ENCODE measurements at regions not wholly inside any gene's neighbourhood (a gene's known extent, or its start where the extent isn't known, plus 50 kb on each side); places are given as distances from the start of the nearest gene placed in this dataset.
"Not testable (repeated sequence)": the region's sequence is repeated elsewhere in the genome, so short reads cannot be mapped to it uniquely, and the experiment has no call there.

DNA sequence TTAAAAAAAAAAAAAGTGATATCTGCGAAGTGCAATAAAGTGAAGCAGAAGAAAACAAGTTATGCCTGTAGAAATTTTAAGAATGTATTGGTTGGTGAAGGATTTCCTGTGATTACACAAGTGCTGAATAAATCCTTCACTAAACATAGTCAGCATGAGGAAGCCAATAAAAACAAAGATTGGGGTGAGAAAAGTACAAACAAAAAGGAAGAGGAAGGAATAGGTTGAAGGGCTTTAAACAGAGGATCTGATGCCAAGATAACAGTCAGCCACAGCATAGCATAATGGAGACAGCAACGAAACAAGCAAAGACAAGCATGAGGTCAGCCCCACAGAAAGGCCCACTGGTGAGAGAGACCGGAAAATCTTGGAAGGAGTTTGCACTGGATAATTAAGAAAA, 372.2 kb downstream of the ADAM29 start:
- DNase-seq, result no peak

DNA sequence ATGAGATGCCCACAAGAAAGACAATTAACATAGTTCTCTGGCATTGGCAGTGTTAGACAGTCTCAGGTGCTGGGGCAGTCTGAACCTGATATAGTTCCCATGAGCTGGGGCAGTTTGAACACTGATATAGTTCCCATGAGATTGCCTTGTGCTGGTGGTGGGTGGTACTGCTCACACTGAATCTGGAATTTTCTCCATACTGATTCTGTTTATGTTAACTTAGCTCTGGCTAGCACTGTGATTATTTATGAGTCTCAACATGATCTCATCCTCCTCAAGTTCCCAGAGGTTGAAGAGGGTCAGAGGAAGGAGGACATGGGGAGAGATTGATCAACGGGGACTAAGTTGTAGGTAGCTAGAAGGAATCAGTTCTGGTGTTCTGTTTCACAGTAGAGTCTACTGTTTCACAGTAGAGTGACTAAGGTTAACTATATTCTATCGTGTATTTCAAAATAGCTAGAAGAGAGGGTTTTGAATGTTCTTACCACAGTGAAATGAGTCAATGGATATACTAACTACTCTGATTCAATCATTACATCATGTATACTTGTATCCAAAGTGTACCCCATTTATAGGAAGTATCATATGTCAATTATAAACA, 379.9 kb downstream of the ADAM29 start:
- DNase-seq, result no peak

DNA sequence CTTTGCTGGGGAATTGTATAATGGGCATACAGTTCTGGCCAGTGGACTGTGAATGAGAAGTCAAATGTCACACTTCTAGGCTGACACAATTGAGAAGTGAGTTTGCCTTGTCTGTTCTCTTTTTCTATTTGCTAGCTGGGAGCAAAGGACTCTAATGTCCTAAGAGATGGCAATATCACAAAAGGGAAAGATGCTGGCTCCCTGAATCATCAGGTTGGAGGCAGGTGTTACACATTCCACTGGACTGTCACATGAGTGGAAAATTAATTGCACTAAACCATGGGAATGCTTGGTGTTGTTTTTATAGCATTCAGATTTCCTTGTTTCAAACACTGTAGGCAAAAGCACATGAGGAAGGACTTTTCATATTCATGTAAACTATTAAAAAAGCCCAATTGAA, 388.3 kb downstream of the ADAM29 start:
- no peak for DNase-seq

DNA sequence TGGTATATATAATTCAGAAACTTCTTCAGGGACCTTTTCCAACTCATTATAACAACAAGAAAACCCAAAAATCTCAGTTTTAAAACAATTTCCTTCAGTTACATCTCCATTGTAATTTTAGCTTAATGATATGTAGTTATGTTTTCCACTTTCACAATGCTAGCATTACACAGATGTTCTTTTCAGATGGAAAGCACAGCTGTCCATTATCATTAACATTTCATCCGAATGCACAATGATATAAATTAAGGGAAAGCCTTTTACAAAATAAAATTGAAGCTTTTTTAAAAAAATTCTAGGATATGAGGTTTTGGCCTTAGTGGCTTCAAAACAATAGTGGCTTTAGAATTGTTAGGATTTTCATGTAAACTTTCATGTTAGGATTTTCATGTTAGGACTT, 389.2 kb downstream of the ADAM29 start:
- no peak for DNase-seq

DNA sequence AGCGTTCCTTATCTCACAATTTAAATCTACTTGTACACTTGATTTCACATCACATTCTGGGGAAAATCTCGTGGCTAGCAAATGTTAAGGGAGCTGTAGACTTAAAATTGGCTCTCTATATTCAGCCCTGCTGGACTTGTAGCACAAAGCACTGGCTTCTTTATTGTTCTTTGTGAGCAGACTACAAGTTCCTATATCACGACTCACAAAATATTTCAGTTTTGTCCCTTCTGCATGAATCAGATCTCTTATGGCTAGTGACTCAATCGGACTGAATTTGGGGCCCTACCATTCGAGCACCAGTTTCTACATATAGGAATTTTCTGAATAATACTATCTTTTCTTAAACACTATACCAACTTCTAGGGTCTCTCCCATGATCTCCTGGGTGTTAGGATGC, 390.1 kb downstream of the ADAM29 start:
- no peak for DNase-seq

DNA sequence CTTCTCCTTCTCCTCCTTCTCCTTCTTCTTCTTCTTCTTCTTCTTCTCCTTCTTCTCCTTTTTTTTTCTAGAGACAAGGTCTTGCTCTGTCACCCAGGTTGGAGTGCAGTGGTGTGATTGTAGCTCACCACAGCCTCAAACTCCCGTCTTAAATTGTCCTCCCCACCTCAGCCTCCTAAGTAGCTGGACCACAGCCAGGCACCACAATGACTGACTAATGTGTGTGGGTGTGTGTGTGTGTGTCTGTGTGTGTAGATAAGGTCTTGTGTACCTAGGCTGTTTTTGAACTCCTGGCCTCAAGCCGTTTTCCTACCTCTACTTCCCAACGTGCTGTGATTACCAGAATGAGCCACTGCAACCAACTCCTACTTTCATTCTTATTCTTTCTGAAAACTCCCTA, 390.9 kb downstream of the ADAM29 start:
- DNase-seq, result no peak

DNA sequence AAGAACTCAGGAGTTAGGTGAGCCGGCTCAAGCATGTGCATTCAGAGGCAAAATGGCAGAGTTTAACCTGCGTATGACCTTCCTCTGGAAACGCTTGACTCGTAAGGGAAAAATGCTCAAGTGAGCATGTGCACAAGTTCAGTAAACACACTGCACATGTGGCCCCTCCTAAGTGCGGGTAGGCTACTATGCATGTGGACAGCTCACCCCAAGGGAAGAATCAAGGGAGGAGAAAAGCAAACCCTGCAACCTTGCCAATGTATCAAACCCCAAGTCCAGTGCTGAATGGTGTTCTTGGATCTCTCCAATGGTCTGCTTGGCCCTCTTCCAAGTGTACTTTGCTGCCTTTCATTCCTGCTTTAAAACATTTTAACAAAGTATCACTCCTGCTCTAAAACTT, 407.1 kb downstream of the ADAM29 start:
- DNase-seq, result no peak

DNA sequence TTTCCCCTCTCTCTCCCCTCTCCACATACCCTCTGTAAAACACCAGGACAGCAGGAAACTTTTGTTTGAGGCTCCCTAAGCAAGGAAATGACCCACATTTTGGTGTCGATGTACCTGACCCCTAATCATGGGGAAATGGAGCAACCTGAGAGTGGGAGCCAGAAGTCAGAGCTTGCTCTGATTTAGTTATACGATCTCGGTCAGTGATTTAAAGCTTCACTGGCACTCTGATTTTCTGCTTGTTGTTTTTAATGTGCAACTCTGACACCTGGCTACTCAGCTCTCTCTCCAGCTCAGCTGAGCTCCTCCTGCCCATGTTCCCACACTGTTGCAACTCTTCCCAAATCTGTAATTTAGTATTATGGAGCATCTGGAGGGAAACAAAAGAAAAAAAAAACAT, 408.6 kb downstream of the ADAM29 start:
- no peak for DNase-seq

DNA sequence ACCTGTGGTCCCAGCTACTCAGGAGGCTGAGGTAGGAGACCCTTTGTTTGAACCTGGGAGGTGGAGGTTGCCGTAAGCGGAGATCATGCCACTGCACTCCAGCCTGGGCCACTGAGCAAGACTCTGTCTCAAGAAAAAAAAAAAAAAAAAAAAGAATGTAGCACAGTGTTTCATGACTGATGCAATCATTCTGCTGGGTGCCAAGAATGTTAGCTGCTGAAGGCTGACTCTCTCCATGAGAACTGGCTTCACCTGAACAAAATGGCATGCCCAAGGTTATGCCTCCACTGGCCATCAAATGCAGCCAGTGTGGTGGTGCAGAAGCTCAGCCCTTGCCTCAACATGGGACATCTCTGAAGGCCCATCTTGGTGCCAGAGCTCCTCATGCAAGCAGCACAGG, 412.1 kb downstream of the ADAM29 start:
- no peak for DNase-seq

DNA sequence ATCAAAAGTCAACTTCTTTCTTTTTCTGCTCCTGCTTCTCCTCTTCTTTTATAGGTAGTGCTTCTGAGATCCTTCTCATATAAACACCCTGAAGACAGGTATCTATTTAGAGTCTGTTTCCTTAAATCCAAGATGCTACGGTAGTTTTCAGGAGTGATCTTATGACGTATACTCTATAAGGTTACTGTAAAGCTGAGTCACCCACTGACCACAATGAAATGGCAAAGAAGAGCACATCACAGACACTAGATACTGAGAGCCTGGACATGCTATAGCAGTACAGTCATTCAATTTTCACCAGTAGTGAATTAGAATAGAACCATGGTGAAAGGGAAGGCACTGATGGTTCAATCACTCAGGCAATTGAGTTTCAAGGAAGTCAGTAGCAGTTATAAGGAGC, 412.5 kb downstream of the ADAM29 start:
- no peak for DNase-seq

DNA sequence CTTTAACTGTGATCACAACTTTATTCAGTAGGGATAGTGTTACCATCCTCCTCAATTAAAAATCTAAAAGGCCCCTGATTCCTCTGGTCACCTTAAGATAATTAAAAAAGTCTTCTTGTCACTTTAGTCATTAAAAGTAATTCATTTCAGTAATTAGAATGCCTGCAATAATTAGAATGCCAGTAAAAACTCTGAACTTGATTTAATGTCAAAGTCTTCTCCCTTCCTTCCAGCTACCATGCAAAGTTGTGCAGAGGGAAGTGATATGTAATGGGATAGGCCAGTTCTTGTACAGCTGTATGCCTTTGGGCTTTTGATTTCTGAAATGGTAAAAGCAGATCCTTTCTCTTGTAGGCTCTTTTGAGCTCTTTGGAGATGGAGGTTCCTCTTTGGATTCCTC, 417.2 kb downstream of the ADAM29 start:
- no peak for DNase-seq

DNA sequence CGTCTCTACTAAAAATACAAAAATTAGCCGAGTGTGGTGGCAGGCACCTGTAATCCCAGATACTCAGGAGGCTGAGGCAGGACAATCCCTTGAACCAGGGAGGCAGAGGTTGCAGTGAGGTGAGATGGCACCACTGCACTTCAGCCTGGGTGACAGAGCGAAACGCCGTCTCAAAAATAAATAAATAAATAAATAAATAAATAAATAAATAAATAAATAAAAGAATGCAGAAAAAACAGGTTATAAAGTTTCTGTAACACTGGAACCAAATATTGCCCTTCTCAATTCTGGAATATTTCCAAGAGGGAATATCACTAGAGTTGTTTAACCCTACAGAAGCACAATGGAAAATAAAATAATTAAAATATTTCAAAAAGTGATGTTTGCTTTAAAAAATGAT, 418.4 kb downstream of the ADAM29 start:
- not testable (repeated sequence) for DNase-seq

DNA sequence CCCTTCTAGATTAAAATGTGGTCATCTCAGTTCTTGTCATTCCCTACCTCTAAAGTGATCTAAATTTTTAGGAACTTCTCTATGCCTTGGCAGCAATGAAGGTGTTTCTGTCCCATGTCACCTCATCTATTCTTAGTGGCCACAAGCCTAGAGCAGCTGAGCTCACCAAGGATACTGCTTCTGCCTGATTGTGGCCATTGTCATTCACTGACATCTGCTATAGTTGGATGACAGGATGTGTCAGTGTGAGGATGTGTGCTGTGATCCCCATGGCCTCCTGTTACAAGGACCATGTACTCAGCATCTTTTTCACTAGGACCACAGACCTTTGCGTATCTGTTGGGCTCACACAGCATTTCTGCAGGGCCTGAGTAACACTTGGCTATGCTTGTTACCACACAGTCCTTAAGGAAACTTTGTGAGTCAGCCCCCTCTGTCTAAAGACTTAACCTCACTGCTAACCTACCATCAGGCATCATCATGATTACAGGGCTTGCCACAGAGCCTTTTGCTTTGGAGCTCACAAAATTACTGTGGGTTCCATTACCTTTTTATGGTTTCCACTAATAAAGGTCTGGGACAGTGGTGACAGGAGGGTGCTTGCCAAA, 421.0 kb downstream of the ADAM29 start:
- DNase-seq, result no peak

DNA sequence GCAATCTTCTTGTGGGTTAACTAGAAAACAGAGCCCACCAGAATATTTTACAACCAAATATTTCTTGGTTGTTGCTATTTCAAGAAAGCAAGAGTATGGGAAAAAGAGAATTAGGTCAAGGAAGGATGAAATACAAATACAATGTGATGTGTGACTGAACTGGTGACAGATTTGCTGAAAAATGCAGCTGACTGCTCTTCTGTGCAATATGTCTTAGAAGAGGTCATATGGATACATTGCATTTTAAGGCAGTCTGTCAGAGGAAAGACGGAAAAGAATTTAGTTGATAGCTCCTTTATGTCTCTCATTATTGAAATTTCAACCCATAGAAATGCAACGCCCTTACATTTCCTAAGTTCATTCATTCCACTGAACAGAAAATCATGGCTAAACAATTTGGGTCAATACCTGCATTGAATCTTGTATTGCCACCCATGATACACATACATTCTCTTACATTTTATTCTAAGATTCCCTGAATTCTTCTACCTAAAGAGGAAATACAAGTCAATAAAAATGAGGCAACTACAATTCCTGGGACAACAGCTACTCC, 423.1 kb downstream of the ADAM29 start:
- DNase-seq, result no peak

DNA sequence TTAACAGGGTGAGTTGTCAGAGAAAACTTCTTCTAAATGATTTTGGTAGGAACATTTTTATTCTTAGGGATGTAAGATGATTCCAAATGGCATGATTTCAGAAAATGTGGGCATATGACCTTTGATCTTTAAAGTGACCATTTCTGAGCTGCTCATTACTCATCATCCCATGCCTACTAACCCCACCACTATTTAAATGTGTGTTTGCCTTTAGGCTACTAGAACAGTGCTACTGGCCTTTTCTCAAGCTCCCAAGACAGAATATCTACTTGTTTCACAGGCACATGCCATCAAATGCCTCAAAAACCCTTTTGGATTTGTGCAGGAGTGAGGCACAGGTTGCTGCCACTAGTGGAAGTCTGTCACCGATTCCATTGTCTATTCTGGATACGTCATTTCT, 428.2 kb downstream of the ADAM29 start:
- DNase-seq, result no peak

DNA sequence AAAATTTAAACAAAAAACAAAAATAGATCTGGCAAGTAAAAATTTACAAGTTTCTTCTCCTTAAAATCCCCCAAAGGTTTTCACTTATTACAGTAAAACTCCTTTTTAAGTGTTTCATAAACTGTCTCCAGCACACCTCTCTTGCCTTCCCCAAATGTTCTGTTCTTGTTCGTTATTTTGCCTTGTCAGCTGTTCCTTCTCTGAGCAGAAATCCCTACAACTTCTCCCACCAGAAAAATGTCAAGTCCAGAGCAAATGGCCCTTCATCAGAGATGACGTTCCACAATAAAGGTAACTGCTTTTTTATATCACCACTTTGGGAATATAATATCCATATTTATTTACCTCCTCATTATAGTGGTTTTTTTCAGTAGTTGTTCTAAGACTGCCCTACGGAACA, 432.1 kb downstream of the ADAM29 start:
- no peak for DNase-seq

DNA sequence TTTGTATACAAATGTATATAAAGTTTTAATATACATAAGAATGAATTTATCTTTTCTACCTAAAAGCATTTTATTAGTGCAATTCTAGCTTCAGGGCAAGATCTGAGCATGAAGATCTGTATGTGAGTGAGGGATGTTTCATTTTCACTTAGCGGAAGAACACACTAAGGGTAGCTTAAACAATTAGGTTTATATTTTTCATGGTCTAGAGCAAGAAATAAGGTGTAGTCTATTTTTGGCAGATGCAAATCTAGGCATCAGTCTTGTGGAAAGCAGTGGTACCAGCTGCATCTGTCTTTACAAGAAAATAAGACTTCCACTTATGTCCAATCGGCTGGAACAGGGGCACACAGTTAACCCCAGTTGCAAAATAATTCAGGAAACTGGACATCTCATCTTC, 433.3 kb downstream of the ADAM29 start:
- DNase-seq, result no peak

DNA sequence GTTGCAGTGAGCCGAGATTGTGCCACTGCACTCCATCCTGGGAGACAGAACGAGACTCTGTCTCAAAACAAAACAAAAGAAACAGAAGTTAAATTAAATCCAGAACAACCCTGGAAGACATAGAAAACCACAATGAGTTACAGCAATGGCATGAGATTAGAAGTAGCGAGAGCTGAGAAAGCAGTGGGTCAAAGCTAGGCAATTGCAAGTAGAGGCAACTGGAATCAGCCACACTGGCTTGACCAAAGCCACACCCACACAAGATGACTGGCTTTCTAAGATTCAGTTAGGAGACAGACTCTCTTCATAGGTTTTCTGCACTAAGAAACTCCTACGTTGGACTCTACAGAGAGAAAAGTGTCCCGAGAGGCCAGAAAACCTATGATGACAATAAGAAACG, 443.0 kb downstream of the GPM6A start:
- no peak for DNase-seq

DNA sequence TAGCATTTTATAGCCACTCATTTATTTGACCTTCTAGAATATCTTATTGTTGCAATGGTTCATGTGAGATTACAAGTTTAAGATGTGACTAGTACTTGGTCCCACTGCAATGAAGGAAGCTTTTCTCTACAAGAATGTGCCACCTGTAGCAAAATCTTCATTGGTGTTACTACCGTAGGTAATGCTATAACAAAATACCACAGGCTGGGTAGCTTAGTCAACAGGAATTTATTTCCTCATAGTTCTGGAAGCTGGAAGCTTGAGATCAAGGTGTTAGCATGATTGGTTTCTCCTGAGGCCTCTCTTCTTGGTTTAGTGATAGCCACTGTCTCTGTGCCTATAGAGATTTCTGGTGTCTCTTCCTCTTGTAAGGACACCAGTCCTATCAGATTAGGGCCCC, 441.0 kb downstream of the GPM6A start:
- no peak for DNase-seq

DNA sequence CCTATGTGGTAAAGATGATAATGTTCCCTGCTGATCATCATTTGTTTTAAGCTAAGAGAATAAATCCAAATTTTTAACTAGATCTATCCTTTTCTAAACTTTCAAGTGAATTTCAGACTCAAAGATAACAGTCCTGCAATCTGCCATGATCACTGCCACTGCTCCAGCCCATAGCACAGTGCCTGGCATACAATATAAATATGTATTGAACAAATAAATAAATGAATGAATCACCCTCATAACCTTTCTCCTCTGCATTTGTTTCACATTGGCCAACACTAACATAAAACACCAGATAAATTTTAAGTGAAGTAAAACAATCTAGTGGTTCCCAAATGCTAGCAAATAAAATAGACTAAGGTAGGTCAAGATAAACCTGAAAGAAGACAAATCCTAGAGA, 439.0 kb downstream of the GPM6A start:
- DNase-seq, result no peak

DNA sequence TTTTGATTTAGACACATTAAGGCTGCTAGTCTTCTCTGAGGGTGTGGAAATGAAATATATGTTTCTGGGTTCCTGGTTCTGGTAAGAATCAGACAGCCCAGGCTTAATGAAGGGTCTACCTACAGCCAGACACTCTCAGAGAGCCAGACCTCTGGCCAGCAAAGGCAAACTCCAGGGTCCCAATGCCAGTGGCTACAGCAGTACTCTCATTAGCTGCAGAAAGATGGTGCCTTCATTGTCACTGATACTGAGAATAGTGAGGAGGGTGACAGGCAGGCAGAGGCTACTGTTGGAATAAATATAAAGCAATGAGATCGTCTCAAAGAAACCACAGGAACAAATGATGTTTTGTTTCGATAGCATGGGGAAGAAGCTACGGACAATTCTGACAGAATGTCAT, 437.6 kb downstream of the GPM6A start:
- no peak for DNase-seq

DNA sequence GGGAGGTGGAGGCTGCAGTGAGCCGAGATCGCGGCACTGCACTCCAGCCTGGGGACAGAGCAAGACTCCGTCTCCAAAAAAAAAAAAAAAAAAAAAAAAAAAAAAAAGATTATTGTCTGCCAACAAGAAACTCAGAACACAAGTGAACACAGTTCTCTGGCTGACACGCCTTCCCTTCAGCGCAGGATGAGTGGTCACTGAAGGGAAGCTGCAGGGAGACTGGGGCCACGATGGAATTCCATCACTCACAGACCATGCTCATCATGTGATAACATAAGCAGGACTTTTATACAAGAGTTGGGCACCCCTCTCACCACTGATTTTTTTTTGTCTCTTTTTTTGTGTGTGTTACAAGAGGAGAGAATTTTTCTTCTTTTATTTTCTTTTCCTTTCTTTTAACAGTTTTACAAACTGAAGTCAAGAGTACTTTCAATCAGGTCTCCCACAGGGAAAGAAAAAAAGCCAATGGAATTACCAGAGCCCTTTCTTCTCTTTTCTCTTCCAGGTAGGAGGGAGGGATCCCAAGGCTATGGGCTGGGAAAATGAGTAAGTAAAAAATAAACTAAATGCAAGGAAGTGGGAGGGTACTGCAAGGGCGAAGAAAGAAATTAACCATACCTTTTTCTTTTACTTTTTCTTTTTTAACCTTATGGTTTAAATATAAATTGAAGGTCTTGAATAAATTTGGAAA, 435.6 kb downstream of the GPM6A start:
- DNase-seq, result no peak

DNA sequence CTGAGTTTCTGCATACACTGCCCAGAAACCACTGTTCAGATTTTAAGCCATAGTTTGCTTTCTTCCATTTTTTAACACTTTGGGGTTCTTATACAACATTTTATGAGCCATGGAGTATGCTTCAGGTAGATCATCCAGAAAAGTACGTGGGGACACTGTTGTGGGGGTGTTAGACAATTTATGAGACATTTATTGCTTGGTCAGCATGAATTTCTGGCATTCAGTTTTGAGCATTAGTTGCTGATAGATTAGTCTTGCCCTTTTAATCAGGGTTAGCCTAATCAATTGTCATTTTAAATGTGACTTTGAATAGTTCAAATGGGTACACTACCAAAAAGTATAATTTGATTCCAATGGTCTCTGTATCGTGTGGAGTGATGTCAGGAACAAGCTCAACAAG, 434.9 kb downstream of the GPM6A start:
- DNase-seq, result no peak

DNA sequence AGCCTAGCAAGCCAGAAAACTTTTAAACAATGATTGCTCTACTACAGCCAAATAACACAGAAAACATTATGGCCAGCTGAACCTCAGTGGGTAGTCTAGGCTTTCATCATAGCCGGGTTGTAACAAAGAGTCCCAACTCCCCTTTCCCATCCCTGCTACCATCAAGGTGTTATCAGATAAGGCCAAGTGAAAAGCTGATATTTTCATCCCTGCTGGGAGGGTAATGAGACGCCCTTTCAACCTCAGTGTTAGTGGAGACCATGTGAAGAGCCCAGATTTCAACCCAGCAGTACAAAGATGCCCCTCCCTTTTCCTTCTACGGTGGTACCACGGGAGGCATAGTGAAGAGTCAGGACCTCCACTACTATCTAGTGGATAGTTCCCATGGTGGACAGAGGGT, 433.7 kb downstream of the GPM6A start:
- DNase-seq, result no peak

DNA sequence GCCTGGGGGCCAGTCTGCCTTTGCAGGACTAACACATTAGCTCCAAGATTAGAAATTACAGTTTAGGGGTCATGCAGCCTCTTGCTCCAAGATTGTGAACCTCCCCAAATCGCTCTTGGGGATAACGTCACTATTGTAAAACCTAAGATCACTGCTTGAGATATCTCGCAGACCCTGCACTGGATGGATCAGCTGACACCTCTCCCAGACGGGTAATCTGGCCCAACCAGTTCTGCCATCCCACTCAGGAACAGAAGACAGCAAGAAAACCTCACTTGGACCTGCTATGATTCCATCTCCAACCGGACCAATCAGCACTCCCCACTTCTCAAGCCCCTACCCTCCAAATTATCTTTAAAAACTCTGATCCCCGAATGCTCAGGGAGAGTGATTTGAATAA, 431.2 kb downstream of the GPM6A start:
- no peak for DNase-seq

All from NCI-H526 treated with DMSO at 0.1 percent for 48 hours (cell line).